Liver (tissue), 3 donors: ENCODE measurements at regions not wholly inside any gene's neighbourhood (a gene's known extent, or its start where the extent isn't known, plus 50 kb on each side); places are given as distances from the start of the nearest gene placed in this dataset.

Experiments used
- ATF3 ChIP-seq: IDR thresholded peaks from 2 replicates; pipeline ENCODE4 v1.6.1; 2016; ENCODE audit warnings: antibody characterized with exemption
- CTCF ChIP-seq: fragments of 150-350 bp; IDR thresholded peaks from 2 replicates; pipeline ENCODE4 v1.5.1; 2017; ENCODE audit warnings: improper control_type of control experiment, low read depth, low read length; ENCODE audit not compliant: missing input control
- HNF4G ChIP-seq: IDR thresholded peaks from 2 replicates; pipeline ENCODE4 v1.6.1; 2016; ENCODE audit warnings: antibody characterized with exemption
- MAX ChIP-seq: IDR thresholded peaks from 2 replicates; pipeline ENCODE4 v1.6.1; 2016; ENCODE audit warnings: antibody characterized with exemption
- REST ChIP-seq: IDR thresholded peaks from 2 replicates; pipeline ENCODE4 v1.6.1; 2016; ENCODE audit warnings: antibody characterized with exemption, mild to moderate bottlenecking
- TAF1 ChIP-seq: conservative IDR thresholded peaks from 2 replicates; pipeline ENCODE4 v1.6.1; 2016; ENCODE audit warnings: antibody characterized with exemption, mild to moderate bottlenecking
- ZBTB33 ChIP-seq: IDR thresholded peaks from 2 replicates; pipeline ENCODE4 v1.6.1; 2016; ENCODE audit warnings: antibody characterized with exemption
- donor health status: healthy.
- donor health status: healthy.

- no peak for TF ChIP-seq ZBTB33
- no peak for TF ChIP-seq ATF3
- no peak for TF ChIP-seq REST
- no peak for TF ChIP-seq CTCF
- TF ChIP-seq HNF4G = no peak
- no peak for TF ChIP-seq TAF1
- no peak for TF ChIP-seq MAX
Measured at GRCh38 chrX:10045327-10046000, 78.3 kb downstream of the CLDN34 start.
